GM18517 (cell line): ENCODE measurements at regions not wholly inside any gene's neighbourhood (a gene's known extent, or its start where the extent isn't known, plus 50 kb on each side); places are given as distances from the start of the nearest gene placed in this dataset.

Source experiments
- ATAC-seq: cut with Tn5 transposase; IDR thresholded peaks from one replicate; pipeline ENCODE4 v1.9.1; 2021; ENCODE audit warnings: mild to moderate bottlenecking, moderate library complexity; ENCODE audit not compliant: unreplicated experiment

GRCh38 chr3:188940573-188940932, 231.2 kb upstream of the TPRG1 start:
- ATAC-seq: no peak

GRCh38 chr3:188941103-188941502, 230.7 kb upstream of the TPRG1 start:
- ATAC-seq: no peak

GRCh38 chr3:188942191-188942590, 229.6 kb upstream of the TPRG1 start:
- no peak for ATAC-seq

- ATAC-seq: no peak
Observed at GRCh38 chr3:188943591-188943990, 228.2 kb upstream of the TPRG1 start.

- no peak for ATAC-seq
Observed at GRCh38 chr3:188944108-188944507, 227.7 kb upstream of the TPRG1 start.

- ATAC-seq: no peak
Observed at GRCh38 chr3:188946351-188947240, 225.2 kb upstream of the TPRG1 start.

- no peak for ATAC-seq
Observed at GRCh38 chr3:188947401-188948280, 224.1 kb upstream of the TPRG1 start.

- no peak for ATAC-seq
Observed at GRCh38 chr3:188948281-188948996, 223.3 kb upstream of the TPRG1 start.

GRCh38 chr3:188948997-188949389, 222.8 kb upstream of the TPRG1 start:
- ATAC-seq: no peak

- ATAC-seq: no peak
Observed at GRCh38 chr3:188949456-188949855, 222.3 kb upstream of the TPRG1 start.

GRCh38 chr3:188949996-188950395, 221.8 kb upstream of the TPRG1 start:
- ATAC-seq: no peak

GRCh38 chr3:188950832-188951489, 220.8 kb upstream of the TPRG1 start:
- no peak for ATAC-seq

GRCh38 chr3:188951734-188952133, 220.0 kb upstream of the TPRG1 start:
- no peak for ATAC-seq

GRCh38 chr3:188954590-188955208, 217.1 kb upstream of the TPRG1 start:
- no peak for ATAC-seq

GRCh38 chr3:188955919-188956318, 215.9 kb upstream of the TPRG1 start:
- no peak for ATAC-seq

GRCh38 chr3:188956839-188957489, 214.8 kb upstream of the TPRG1 start:
- no peak for ATAC-seq

GRCh38 chr3:188959013-188959412, 212.8 kb upstream of the TPRG1 start:
- ATAC-seq: no peak

- no peak for ATAC-seq
Observed at GRCh38 chr3:188962253-188963247, 209.2 kb upstream of the TPRG1 start.

GRCh38 chr3:188964957-188965356, 206.8 kb upstream of the TPRG1 start:
- no peak for ATAC-seq
